HG02938 (cell line): ENCODE measurements at regions not wholly inside any gene's neighbourhood (a gene's known extent, or its start where the extent isn't known, plus 50 kb on each side); places are given as distances from the start of the nearest gene placed in this dataset.
"Not testable (repeated sequence)": the region's sequence is repeated elsewhere in the genome, so short reads cannot be mapped to it uniquely, and the experiment has no call there.

ENCODE experiments used
- ATAC-seq: cut with Tn5 transposase; IDR thresholded peaks from one replicate; pipeline ENCODE4 v1.9.1; 2021; ENCODE audit warnings: mild to moderate bottlenecking, moderate library complexity; ENCODE audit not compliant: unreplicated experiment

GRCh38 chr6:23681743-23682142, 444.3 kb upstream of the NRSN1 start:
- no peak for ATAC-seq

DNA sequence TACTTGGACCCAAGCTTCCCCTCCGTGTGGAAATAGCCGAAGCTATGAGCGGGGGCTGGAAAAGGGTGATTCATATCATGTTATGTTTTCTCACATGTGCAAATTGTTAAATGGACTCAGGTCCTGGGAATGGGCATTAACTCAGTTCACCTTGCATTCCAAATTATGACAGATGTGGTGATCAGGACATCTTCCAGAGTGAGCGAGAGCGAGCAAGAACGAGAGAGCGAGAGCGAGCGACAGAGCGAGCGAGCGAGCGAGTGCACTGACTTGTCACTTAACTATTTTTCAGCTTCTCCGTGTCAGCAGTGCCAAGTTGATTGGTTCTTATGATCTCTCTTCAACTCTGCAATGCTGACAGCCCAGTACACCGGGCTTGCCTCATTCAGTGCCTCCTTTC, 437.4 kb upstream of the NRSN1 start:
- no peak for ATAC-seq

GRCh38 chr6:23690453-23691049, 435.5 kb upstream of the NRSN1 start:
- ATAC-seq = no peak

GRCh38 chr6:23692184-23692583, 433.8 kb upstream of the NRSN1 start:
- ATAC-seq = no peak

DNA sequence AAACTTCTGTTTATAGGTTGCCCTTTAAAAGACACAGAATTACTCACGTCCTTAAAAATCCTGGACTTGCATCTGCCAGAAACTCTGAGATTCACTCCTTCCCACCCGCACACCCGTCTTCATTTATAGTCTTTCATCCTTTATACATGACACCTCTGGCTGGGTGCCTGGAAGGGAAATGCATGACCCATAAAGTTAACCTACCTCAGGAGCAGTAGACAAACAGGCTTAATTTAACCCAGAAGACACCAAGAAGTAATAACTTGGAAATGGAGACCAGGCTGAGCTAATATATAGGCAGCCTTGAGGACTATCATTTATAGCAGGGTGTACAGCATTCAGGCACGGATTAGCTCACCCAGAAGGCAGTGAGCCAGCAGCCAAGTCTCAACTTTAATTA, 429.0 kb upstream of the NRSN1 start:
- ATAC-seq = no peak

DNA sequence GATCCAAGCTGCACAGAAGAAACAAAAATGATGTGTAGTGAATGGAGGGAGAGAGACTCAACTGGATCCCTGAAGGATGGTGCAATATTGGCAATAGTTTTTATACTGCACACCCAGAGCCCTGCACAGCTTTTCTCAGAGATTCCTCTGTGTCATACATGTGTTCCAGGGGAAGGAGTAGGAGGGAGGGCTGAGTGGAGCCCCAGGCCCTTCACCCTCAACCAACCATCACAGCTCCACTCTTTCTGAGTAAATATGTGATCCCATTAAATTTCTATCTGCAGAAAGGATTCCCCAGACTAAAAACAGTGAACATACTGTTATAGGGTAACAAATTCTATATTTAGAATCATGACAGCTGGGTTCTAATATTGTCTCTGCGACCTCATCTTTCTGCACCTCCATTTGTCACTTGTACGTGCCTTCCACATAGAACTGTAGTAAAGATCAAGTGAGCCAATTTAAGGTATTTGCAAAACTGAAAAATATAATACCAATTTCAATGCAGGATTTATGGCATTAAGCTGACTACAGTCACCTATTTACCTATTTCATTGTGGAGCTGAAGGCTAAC, 421.4 kb upstream of the NRSN1 start:
- ATAC-seq = no peak

GRCh38 chr6:23705697-23706096, 420.3 kb upstream of the NRSN1 start:
- no peak for ATAC-seq

- no peak for ATAC-seq
These were observed 413.3 kb upstream of the NRSN1 start for GRCh38 chr6:23712756-23713155.

GRCh38 chr6:23713211-23713610, 412.8 kb upstream of the NRSN1 start:
- peak; percentile 72 for ATAC-seq

DNA sequence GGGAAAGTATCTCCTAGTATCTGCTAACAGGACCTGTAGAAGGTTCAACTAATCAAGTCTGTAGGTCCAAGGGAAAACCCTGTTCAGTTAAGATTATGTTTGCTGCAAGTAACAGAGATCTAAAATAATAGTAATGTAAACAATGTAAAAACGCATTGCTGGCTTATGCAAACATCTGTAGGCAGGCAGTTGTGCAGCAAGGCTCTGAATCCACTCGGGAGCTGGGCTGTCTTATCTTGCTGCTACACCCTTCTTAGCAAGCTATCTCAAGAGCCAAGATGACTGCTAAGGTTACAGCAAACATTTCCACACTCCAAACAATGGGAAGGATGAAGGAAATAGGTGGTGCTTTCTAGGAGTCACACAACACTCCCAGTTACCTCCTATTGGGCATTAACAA, 397.3 kb upstream of the NRSN1 start:
- no peak for ATAC-seq

GRCh38 chr6:23731609-23732008, 394.4 kb upstream of the NRSN1 start:
- no peak for ATAC-seq

GRCh38 chr6:23732521-23732920, 393.5 kb upstream of the NRSN1 start:
- ATAC-seq = no peak

- ATAC-seq = no peak
These were observed 390.9 kb upstream of the NRSN1 start for GRCh38 chr6:23735151-23735550.

DNA sequence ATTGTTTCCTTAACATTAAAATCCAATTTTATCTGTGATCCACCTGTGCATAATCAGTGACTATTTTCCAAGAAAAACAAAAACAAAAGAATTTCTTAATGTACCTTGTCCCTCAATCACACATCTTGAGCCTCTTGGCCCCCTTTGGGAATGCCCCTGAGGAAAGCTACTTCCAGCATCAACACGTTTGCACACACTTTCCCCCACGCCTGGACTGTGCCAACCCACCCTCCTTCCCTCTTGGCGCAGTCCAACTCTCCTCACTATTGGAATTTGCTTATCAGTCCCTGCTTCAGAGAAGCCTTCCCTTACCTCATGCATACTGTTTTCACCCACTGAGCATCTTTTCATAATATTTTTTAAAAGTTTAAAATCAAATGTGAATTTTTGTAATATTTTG, 389.4 kb upstream of the NRSN1 start:
- ATAC-seq = no peak

DNA sequence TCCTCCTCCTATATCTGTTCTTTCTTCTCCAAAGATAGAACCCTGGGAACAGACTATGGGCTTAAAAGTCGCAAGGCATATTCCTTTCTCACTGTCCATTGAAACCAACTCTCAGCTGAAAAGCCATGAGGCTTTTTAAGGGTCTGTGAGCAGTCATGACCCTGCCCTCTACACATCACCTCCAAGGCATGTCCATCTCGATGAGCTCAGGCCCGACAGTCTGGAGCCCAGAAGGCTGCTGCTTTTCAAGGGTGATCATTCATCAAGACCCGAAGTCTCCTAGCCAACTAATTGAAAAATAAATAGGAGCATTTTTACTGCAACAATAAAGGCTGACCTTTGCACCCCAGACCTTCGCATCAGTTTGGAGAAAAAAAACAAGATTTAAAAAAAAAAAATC, 378.8 kb upstream of the NRSN1 start:
- no peak for ATAC-seq

DNA sequence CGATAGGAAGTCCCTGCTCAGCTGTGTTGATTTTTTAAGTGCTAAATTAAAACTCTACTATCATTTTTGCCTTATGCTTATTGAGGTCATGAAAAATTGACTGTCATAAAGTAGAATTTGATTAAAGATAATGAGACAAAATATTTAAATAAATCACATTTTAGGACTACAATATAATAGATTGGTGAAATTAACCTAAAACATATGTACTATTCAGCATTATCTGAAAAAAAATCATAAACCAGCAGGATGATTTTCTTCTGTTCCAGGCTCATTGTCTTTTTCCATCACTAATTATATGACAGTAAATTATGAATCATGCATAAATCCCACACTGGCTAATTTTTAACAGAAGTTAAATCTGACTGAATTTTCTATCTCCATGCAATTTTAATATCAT, 373.6 kb upstream of the NRSN1 start:
- no peak for ATAC-seq

GRCh38 chr6:23754197-23754596, 371.8 kb upstream of the NRSN1 start:
- no peak for ATAC-seq

GRCh38 chr6:23775127-23775526, 350.9 kb upstream of the NRSN1 start:
- ATAC-seq = no peak

GRCh38 chr6:23783901-23784300, 342.1 kb upstream of the NRSN1 start:
- no peak for ATAC-seq

GRCh38 chr6:23784301-23784919, 341.6 kb upstream of the NRSN1 start:
- no peak for ATAC-seq

DNA sequence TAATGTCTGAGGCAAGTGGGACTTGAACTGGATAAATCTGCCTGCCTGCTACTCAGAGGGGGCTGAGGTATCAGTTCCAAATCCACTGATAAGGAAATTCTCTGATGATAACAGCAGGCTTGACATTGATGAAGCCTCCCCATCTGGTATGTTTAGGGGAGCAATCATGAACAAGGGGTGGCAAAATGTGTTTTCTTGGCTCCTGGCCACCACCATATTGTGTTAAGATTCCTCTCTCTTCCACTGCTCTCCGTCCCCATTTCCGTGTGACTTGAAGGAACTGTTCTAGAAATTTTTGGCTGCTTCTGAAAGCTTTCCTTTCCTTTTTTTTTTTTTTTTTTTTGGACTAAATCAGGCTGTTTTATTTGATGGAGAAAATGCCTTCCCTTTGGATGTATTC, 335.3 kb upstream of the NRSN1 start:
- ATAC-seq = no peak

DNA sequence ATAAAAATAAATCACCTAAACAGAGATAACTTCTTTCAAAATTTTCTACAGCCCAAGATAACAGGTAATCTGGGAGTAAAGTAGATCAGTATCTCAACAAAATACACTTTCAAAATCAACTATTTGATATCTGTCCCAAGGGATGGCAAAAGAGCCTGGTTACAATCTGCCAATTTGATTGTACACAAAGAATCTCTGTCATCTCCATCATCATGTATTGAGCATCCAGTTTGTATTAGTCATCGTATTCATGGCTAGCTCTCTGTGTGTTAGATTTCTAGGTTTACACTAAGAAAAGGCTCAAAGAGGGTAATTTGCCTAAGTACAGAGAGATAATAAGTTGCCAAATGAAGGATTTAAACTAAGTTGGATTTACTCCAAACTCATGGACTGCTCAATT, 329.0 kb upstream of the NRSN1 start:
- ATAC-seq = no peak

- ATAC-seq = not testable (repeated sequence)
These were observed 321.7 kb upstream of the NRSN1 start for GRCh38 chr6:23804289-23804688.
